GM13976 (cell line): ENCODE measurements at regions not wholly inside any gene's neighbourhood (a gene's known extent, or its start where the extent isn't known, plus 50 kb on each side); places are given as distances from the start of the nearest gene placed in this dataset.
A peak's percentile ranks its signal among the peaks of the same experiment; 100 is the strongest.

Experiments used
- DNase-seq: peaks from one replicate; pipeline ENCODE4 v3.0.0; 2012; ENCODE audit warnings: low spot score
- in situ Hi-C: fragments of 300-500 bp; cut with MboI; formaldehyde crosslinking; loops from one replicate; pipeline ENCODE4 v1.12.0; 2022; ENCODE audit warnings: low sequenced_read_pairs, mixed read lengths, inconsistent platforms; ENCODE audit not compliant: unreplicated experiment
- TF ChIP-seq, protein P1 (sequence below): IDR thresholded peaks from 2 replicates; pipeline ENCODE4 v1.5.1; 2012; ENCODE audit warnings: borderline replicate concordance, mild to moderate bottlenecking; ENCODE audit not compliant: insufficient read depth; ENCODE audit errors: extremely low read depth, missing control alignments, control extremely low read depth

GRCh38 chr3:106819440-106819839, 557.8 kb upstream of the CCDC54 start:
- TF ChIP-seq, protein P1, sequence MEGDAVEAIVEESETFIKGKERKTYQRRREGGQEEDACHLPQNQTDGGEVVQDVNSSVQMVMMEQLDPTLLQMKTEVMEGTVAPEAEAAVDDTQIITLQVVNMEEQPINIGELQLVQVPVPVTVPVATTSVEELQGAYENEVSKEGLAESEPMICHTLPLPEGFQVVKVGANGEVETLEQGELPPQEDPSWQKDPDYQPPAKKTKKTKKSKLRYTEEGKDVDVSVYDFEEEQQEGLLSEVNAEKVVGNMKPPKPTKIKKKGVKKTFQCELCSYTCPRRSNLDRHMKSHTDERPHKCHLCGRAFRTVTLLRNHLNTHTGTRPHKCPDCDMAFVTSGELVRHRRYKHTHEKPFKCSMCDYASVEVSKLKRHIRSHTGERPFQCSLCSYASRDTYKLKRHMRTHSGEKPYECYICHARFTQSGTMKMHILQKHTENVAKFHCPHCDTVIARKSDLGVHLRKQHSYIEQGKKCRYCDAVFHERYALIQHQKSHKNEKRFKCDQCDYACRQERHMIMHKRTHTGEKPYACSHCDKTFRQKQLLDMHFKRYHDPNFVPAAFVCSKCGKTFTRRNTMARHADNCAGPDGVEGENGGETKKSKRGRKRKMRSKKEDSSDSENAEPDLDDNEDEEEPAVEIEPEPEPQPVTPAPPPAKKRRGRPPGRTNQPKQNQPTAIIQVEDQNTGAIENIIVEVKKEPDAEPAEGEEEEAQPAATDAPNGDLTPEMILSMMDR = no peak
- DNase-seq = no peak
- in situ Hi-C loops = no loop called here

GRCh38 chr3:106820726-106821362, 556.4 kb upstream of the CCDC54 start:
- TF ChIP-seq, protein P1 = no peak
- in situ Hi-C loops = no loop called here
- DNase-seq = no peak

DNA sequence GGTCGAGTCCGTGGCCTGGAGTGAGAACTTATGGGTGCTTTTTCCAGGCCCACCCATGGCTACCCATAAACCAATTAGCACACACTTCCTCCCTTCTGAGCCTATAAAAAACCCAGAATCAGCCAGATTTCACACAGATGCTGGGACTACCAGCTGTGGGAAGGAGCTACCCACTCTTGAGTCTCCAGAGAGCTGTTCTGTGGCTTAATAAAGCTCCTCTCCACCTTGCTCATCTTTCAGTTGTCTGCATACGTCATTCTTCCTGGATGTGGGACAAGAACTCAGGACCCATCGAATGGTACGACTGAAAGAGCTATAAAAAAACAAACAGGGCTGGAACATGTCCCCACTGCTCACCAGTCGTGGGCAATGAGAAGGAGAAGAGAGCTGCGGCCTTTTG, 555.4 kb upstream of the CCDC54 start:
- TF ChIP-seq, protein P1 = no peak
- DNase-seq = no peak
- in situ Hi-C loops = no loop called here

- TF ChIP-seq, protein P1 = no peak
- in situ Hi-C loops = no loop called here
- DNase-seq = no peak
Measured at GRCh38 chr3:106822204-106822603, 555.0 kb upstream of the CCDC54 start.

DNA sequence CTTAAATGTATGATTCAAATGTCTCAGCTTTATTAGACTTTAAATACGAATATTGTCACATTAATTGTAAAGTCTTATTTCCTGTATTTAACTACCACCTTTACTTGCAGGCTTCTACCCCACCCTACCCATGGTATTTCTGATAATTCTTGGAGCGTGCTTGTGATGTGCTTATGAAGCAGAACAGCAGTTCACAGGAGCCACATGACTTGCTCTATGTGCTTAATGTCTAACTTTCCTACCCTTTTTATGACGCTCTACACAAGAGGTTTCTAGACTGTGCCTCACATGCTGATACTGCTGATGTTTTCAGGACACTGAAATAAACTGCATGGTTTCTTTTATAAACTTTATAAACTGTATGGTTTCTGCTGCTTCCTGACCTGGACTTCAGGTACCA, 553.5 kb upstream of the CCDC54 start:
- in situ Hi-C loops = no loop called here
- TF ChIP-seq, protein P1 = no peak
- DNase-seq = no peak

DNA sequence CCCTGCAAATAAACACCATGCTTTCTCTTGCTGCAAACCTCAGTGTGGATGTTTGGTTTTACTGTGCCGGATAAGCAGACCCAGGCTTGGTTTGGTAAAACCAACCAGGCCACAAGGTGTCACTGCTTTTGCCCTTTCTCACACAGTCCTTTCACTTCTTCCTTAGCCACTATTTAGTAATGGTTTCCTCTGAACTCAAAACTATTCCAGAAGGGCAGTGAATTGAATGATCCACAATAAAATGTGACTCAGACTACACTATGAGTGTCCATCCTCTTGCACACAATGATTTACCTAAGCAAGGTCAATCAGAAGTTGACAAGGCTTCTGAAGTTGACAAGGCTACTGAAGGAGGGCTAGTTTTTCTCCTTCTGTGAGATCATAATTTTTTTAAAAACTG, 552.4 kb upstream of the CCDC54 start:
- TF ChIP-seq, protein P1 = no peak
- DNase-seq = peak; percentile 9
- in situ Hi-C loops = no loop called here
